GM21529 (cell line): ENCODE measurements at regions not wholly inside any gene's neighbourhood (a gene's known extent, or its start where the extent isn't known, plus 50 kb on each side); places are given as distances from the start of the nearest gene placed in this dataset.
"Not testable (repeated sequence)": the region's sequence is repeated elsewhere in the genome, so short reads cannot be mapped to it uniquely, and the experiment has no call there.

Source experiments
- ATAC-seq: cut with Tn5 transposase; IDR thresholded peaks from one replicate; pipeline ENCODE4 v1.9.1; 2021; ENCODE audit not compliant: unreplicated experiment

DNA sequence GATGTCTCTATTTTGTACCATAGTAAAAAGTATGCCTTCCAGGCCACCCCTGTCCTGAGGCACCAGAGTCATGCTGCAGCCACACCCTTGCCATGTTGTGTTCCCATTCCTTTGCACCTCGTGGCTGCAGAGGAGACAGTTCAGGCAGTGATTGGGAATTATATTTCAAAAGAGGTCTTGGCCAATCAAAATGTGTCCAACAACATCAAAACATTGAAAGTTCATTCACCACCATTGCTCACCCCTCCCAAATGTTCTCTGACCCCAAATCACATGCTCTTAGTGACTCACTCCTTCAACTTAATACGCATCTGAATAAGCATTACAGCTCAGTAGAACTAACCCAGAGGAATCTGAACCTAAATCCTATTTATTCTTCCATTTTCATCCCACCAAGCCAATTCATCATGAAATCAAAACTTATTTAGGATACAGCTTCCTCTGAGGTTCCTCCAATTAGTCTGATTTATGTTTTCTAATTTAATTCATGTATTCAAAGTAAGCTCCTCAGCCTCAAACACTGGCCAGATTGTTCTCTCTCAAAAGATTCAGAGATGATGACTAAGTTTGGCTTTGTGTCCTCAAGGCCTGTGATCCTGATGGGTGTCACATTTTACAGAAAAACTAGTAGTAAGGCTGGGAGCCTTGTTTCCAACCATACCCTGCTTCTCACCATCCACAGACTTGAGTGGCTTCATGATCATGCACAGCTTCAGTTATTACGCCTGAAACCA is 323.2 kb upstream of the INTU start:
- ATAC-seq: no peak

DNA sequence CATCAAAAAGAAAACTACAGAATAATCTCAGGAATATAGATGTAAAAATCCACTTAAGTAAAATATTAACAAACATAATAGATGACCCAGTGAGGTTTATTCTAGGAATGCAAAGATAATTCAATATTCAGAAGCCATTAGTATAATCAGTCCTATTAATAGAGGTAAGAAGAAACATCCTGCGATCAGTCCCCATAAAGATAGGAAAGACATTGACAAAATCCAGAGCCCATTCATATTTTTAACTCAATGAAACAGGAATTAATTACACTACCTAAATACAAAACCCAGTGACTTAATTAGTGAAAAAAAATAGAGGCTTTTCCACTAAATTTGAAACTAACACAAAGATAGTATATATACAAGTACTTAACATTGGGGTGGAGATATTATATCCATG is 321.4 kb upstream of the INTU start:
- ATAC-seq: no peak

DNA sequence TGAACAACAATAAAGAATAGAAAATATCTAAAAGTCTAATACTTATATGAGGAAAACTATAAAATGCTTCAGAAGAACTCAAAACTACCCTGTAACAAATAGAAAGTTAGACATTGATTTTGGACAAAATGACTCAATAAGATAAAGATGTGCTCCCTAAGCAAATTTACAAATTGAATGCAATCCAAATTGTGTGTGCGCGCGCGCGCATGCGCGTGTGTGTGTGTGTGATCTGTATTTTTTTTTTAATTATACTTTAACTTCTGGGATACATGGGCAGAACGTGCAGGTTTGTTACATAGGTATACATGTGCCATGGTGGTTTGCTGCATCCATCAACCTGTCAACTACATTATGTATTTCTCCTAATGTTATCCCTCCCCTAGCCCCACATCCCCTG is 320.8 kb upstream of the INTU start:
- no peak for ATAC-seq

DNA sequence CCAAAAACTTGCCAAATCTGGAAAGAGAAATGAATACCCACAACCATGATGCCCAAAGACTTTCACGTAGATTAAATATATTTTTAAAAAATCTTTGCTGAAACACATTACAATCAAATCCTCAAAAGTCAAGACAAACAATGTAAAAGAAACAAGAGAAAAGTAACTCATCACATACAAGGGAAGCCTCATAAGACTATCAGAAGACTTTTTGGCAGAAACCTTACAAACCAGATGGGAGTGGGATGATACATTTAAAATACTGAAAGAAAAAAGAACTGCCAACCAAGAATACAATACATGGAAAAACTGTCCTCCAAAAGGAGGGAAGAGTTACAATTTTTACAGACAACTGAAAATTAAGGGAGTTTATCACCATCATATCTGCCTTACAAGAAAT is 319.0 kb upstream of the INTU start:
- ATAC-seq: no peak

DNA sequence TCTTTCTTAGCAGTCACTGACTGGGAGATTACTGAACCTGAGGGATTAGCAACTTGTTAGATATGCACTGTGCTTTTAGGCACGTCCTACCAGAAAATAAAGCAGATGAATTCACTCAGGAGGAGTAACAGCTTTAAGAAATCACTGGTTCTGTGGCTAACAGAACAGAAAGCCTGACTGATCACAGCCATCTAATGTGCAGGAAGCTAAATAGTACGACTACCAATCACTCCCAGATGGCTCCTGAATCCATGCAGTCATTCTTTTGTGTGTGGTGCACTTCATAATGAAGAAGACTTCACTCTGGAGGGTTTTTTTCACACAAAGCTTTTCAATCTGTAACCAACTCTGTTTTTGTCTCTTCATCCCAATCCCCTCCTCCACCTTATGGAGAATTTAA is 305.3 kb upstream of the INTU start:
- ATAC-seq: no peak

DNA sequence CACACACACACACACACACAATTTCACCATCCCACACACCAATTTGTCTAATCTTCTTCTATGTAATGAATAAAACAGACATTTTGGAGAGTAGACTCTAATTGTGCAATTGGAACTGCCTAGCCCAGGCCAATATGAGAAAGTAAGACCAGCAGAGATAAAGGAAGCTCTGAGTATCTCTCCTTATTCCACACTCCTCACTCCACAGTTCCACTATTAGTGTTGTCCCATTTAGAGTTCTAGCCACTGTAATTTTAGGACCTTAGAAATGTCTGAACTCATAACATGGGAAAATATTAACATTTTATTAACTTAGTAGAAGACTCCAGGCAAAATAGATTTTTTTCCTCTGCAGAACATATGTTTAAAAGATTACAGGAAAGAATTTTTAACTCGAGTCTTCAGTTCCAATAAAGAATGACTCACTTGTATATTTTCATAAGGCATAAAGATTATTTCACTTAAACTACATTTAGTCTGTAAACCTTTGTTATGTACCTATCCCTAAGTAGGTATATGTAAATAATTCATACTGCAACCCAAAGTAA is 297.6 kb upstream of the INTU start:
- no peak for ATAC-seq

DNA sequence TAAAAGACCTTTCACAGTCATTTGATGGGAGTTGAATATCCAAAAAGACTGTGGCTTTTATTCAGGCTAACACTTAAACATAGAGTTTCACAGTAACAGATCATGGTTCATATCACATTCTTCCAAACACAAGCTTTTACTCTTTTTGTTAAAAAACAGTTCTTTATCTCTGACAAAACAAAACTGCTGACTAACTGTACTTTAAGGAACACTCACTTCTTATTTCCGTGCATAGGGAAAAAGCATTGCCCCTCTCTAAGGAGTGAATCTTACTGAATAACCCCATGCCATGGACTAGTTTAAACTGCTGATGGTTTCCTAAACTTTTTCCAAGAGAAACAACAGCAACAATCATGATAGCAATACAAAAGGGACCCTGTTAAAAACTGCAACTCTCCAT is 297.0 kb upstream of the INTU start:
- ATAC-seq: no peak

DNA sequence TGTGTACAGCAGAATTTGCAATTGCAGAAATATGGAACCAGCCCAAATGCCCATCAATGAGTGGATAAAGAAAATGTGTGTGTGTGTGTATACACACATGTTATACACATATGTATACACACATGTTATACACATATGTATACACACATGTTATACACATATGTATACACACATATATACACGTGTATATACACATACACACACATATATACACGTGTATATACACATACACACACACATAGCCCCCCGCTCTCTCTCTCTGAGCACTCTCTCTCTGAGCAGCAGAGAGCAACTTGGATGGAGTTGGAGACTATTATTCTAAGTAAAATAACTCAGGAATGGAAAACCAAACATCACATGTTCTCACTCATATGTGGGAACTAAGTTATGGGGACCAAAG is 289.6 kb upstream of the INTU start:
- ATAC-seq: not testable (repeated sequence)

DNA sequence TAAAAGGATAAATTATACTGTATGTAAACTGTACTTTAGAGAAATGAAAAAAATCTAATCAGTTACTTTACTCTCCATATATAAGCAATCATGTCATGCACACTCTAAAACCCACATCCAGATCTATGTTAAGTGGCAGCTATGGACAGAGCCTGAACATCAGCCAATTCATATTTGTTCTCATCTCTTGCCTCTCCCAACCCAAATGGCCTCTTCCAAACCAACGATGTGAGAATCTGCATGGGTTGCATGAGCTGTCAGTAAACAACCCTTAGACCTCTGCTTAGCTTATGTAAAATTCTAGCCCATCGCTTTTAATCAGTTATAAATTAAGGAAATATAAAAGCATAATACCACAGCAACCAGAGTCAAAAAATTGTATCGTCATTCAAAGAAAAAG is 288.7 kb upstream of the INTU start:
- ATAC-seq: no peak

DNA sequence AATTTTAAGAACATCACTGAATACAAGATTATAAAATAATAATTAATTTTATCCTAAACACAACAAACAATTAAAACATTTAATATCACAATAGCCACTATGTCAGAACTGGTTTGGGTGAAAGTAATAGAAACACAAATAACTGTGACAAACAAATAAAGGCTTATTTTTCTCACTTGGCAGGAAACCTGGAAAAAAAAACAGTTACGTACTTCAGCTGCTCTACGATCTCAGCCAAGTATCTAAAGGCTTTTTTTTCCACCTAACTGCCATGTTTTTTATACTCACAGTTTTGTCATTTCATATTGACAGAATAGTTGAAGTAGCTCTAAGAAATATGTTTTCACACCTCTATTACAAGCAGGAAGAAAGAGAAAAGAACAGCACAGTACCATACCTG is 284.8 kb upstream of the INTU start:
- ATAC-seq: no peak

DNA sequence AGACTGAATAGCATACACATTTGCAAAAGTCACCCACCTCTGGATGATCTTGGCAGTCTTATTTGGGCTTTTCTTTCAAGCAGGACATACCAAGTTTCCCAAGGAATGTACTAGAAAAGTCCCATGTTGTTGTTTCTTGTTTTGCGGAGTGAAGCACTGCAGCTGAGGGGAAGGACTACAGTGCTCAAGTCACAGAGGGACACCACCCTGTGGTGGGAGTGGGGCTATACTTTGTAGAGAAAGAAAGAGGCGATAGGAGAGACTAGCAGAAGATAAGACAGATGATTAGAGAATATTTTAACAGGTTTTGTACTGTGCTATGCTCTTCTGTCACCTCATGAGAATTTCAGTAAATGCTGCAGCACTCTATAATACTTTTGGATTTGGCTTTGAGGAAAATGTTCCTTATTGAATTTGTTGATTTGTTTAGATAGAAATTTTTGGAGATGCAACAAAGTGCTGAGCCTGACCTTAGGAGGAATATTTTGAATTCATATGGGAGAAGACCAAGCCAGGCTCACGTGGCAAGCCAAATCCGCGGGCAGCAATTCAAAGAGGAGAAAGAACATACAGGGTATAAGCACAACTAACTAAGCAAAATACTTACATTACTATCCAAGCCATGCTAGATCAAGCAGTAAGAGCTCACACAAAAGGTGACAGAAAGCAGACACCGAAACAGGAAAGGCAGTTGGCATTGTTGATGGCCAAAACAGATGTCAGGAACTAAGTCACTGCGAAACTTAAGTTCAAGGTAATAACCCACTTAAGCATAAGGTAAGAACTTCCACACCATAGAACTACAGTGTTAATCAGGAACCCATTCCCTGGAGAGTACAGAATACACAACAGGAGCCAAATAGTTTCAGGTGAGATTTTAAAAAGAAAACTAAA is 280.3 kb upstream of the INTU start:
- no peak for ATAC-seq

DNA sequence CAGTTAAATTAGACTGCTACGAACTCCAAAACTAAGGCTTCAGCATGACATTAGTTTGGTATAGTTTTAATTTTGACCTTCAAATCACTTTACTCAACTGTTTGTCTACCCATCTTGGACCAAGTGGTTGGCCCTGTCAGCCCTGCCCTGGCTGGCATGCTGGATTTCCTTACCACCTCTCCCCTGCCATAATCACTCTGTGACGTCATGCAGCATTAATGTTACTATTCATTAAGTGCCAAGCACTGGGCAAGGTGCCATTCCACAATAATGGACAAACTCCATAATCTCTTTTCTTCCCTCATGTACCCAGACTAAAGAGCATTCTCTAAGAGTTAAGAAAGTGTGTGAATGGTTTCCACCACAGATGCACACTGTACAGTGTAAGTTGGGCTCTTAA is 277.0 kb upstream of the INTU start:
- ATAC-seq: no peak

DNA sequence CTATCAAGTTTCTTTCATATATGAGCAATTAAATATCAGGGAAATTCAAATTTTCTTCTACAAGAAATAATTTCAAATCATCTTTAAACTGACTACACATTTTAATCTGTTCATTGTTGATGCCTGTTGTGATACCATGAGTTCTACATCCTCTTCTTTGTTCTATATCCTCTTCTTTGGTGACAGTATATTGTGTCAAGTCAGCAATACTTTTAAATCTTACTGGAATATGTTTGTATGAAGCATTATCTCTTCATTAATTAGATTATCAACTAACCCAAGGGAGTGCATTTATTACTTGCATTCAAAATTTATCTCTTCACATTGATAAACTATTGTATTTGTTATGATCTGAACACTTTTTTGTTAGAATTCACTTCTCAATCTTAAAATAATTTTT is 275.0 kb upstream of the INTU start:
- ATAC-seq: no peak

DNA sequence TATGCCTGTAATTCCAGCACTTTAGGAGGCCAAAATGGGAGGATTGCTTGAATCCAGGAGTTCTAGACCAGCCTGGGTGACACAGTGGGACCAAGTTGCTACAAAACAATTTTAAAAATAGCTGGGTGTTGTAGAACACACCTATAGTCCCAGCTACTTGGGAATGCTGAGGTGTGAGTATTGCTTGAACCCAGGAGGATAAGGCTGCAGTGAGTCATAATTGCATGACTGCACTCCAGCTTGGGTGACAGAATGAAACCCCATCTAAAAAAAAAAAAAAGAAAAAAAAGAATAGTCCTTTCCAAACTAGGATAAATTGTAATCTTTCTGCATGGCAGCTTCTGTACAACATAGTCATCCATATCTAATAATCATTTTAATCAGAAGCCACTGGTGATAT is 270.1 kb upstream of the INTU start:
- no peak for ATAC-seq

DNA sequence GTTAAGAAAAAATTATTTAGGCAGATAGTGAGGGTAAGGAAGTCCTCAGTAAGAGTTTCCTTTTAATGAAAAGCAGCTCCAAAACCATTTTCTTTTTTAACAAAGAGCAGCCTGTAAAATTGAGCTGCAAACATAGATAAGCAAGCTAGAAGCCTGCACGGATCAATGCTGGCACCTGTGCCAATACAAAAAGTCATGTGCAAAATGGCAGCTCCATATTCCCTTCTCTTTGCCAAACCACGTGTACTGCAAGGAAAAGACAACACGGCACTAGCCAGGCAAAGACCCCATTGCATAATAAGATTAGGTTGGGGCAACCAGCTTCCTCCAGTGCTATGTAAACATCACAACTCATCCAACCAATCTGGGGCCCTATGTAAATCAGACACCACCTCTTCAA is 268.4 kb upstream of the INTU start:
- no peak for ATAC-seq

DNA sequence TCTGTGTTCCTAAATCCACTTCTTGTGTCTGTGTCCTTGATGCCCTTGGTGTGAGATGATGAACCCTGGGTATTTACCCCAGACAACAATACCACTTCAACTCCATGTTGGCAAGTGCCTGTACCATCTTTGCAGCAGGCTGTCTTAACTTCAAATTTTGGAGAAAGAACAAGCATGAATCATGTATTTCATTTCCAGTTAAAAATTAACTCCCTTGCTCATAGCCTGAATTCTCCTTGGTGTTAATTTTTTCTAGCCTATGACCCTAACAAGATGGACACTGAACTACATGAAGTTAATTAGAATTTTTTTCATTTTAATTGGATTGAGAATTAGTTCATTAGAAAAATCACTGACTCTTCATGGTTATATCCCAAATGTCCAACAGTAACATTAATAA is 267.8 kb upstream of the INTU start:
- ATAC-seq: no peak

DNA sequence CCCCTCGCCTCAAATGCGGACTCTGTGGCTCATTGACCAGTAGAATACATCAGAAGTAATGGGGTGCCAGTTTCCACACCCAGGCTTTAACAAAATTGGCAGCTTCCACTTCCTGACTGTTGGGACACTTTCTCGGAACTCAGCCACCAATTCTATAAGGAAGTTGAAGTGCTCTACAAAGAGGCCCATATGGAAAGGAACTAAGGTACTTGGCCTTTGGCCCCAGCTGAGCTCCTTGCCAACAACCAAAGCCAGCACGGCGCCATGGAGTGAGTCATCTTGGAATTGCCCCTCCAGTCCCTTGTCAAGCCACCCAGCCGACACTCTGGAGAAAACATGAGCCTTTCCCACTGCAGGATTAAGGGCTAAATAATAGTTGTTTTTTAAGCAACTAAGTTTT is 262.2 kb upstream of the INTU start:
- no peak for ATAC-seq

DNA sequence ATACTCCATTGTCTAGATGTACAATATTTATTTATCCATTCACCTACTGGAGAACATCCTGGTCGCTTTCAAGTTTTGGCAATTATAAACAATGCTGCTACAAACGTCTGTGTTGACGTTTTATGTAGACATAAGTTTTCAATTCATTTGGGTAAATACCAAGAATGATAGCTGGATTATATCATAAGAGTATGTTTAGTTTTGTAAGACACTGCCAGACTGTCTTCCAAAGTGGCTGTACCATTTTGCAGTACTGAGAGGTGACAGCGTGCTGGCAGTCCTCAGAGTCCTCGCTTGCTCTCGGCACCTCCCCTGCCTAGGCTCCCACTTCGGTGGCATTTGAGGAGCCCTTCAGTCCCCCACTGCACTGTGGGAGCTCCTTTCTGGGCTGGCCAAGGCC is 253.3 kb upstream of the INTU start:
- no peak for ATAC-seq

DNA sequence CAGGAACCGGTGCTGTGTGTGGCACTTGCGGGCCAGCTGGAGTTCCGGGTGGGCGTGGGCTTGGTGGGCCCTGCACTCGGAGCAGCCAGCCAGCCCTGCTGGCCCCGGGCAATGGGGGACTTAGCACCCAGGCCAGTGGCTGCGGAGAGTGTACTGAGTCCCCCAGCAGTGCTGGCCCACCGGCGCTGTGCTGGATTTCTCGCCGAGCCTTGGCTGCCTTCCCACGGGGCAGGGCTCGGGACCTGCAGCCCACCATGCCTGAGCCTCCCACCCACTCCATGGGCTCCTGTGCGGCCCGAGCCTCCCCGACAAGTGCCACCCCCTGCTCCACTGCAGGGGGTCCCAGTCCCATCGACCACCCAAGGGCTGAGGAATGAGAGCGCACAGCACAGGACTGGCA is 252.8 kb upstream of the INTU start:
- ATAC-seq: not testable (repeated sequence)

DNA sequence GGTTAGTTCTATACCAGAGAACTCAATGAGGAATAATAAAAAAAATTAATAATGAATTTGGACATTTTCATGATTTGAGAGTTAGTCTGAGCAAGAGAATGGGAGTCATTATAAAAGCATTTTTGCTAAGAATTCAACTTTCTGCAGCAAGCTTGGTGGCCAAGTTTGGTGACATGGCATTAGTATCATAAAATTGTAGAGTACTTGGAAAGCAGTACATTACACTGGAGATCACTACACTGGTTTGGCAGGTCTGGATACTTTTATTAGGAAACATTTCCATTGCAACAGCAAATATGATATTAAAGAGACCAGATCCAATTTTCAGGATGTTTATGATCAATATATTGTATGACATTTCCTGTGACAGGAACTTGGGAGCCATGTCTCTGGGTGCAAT is 249.1 kb upstream of the INTU start:
- no peak for ATAC-seq

DNA sequence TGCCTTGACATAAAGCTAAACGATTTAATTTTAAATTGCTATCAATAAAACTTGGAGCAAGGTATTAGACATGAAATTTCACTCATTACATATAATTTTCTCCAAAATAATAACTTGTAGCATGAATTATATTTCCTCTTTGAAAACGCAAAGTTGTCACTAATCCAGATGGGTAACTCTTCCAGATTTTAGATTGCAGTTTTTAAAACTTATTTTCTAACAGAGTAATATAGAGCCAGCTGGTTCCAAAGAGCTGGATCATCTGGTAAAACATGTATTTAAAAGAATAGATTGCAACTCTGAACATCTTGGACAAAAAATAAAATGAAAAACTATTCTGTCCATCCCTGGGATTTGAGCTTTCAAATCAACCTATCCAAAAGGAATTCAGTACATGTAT is 238.2 kb upstream of the INTU start:
- ATAC-seq: no peak

DNA sequence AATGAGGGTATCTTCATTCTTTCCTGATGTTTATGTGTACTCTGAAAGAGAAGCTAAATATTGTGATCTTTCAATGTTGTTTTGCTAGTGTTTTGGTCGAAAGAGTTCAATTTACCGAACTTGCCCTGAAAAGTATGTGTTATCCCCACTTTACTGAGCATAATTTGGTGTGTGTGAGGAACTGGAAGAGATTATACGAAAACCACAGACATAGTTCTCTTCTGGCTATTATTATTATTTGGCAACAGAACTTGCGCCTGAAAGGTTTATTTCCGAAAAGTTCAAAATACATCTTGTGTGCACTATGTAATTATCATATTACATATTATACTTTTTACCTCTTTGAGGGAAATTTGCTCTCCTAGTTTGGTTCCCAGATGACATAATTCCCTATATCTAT is 232.5 kb upstream of the INTU start:
- ATAC-seq: no peak
